Neural cell (in vitro differentiated cells): ENCODE measurements at regions not wholly inside any gene's neighbourhood (a gene's known extent, or its start where the extent isn't known, plus 50 kb on each side); places are given as distances from the start of the nearest gene placed in this dataset.

Source experiments
- EP300 ChIP-seq: fragments of 450-650 bp; conservative IDR thresholded peaks from 2 replicates; pipeline ENCODE4 v1.6.1; 2014; ENCODE audit warnings: antibody characterized with exemption, mild to moderate bottlenecking, moderate library complexity; ENCODE audit not compliant: poor library complexity, severe bottlenecking
- SMC3 ChIP-seq: fragments of 450-650 bp; conservative IDR thresholded peaks from 2 replicates; pipeline ENCODE4 v1.6.1; 2014; ENCODE audit warnings: antibody characterized with exemption, mild to moderate bottlenecking, moderate library complexity; ENCODE audit not compliant: poor library complexity
- TF ChIP-seq, protein P1 (sequence below): fragments of 450-650 bp; IDR thresholded peaks from 2 replicates; pipeline ENCODE4 v1.5.1; 2014; ENCODE audit warnings: antibody characterized with exemption, mild to moderate bottlenecking, moderate library complexity; ENCODE audit not compliant: poor library complexity, severe bottlenecking

DNA sequence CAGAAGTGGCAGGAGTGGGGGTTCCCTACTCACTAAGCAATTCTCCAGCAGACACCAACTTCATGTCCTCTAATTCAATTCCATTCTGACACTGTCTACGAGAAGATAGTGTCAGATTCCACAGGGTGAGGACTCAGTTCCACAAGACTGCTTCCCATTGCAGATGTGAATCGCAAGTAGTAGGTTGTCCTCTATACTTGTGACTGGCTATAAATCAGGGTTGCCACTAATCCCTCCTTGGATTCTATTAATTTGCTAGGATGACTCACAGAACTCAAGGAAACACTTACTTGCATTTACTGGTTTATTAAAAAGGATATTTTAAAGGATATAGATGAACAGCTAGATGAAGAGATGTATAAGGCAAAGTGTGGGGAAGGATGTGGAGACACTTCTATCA lies 184.1 kb upstream of the ACVR2A start:
- TF ChIP-seq SMC3 (no peak), EP300 (no peak)
- TF ChIP-seq, protein P1, sequence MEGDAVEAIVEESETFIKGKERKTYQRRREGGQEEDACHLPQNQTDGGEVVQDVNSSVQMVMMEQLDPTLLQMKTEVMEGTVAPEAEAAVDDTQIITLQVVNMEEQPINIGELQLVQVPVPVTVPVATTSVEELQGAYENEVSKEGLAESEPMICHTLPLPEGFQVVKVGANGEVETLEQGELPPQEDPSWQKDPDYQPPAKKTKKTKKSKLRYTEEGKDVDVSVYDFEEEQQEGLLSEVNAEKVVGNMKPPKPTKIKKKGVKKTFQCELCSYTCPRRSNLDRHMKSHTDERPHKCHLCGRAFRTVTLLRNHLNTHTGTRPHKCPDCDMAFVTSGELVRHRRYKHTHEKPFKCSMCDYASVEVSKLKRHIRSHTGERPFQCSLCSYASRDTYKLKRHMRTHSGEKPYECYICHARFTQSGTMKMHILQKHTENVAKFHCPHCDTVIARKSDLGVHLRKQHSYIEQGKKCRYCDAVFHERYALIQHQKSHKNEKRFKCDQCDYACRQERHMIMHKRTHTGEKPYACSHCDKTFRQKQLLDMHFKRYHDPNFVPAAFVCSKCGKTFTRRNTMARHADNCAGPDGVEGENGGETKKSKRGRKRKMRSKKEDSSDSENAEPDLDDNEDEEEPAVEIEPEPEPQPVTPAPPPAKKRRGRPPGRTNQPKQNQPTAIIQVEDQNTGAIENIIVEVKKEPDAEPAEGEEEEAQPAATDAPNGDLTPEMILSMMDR, result no peak
